Brain microvascular endothelial cell (primary cell): ENCODE measurements at regions not wholly inside any gene's neighbourhood (a gene's known extent, or its start where the extent isn't known, plus 50 kb on each side); places are given as distances from the start of the nearest gene placed in this dataset.
"Not testable (repeated sequence)": the region's sequence is repeated elsewhere in the genome, so short reads cannot be mapped to it uniquely, and the experiment has no call there.

ENCODE experiments used
- DNase-seq: peaks from one replicate; pipeline ENCODE4 v3.0.0-alpha.2; 2020
- H3K27ac ChIP-seq: fragments of 250-450 bp; sonication (Bioruptor Pico); 2 replicates; pipeline ENCODE4 v1.5.1; 2020; ENCODE audit warnings: mild to moderate bottlenecking, moderate library complexity
- H3K27me3 ChIP-seq: fragments of 250-450 bp; sonication (Bioruptor Pico); replicated peaks from 2 replicates; pipeline ENCODE4 v1.5.1; 2020; ENCODE audit warnings: mild to moderate bottlenecking
- H3K36me3 ChIP-seq: fragments of 250-450 bp; sonication (Bioruptor Pico); replicated peaks from 2 replicates; pipeline ENCODE4 v1.5.1; 2020; ENCODE audit warnings: mild to moderate bottlenecking
- H3K4me3 ChIP-seq: 2 replicates; pipeline ENCODE4 v1.5.1; 2011; ENCODE audit warnings: low read depth, mild to moderate bottlenecking, control low read depth, low read length, moderate library complexity
- CTCF ChIP-seq: IDR thresholded peaks from 2 replicates; pipeline ENCODE4 v1.5.1; 2011; ENCODE audit warnings: low read depth, mild to moderate bottlenecking, moderate library complexity, low read length, control low read depth, inconsistent platforms; ENCODE audit errors: missing control alignments
- in situ Hi-C: cut with HindIII; loops from 2 replicates; pipeline ENCODE4 v1.10.0; 2017; ENCODE audit warnings: low sequenced_read_pairs, low pct_ligation_motif_present

- no peak overlapping the region for H3K27ac ChIP-seq
- in situ Hi-C loops = no loop called here
- no peak for TF ChIP-seq CTCF
- H3K36me3 ChIP-seq = no peaks in the 10 kb centered on the region
- no peak for DNase-seq
- H3K4me3 ChIP-seq = no peak overlapping the region
- H3K27me3 ChIP-seq = no peaks in the 10 kb centered on the region
Measured at GRCh38 chr22:23473901-23474300, 106.2 kb downstream of the IGLL1 start.

GRCh38 chr22:23472376-23472775 is 107.7 kb downstream of the IGLL1 start:
- DNase-seq, H3K4me3 ChIP-seq, H3K27ac ChIP-seq, H3K27me3 ChIP-seq, H3K36me3 ChIP-seq, in situ Hi-C loops: not testable (repeated sequence)

GRCh38 chr22:23471698-23472097 is 108.4 kb downstream of the IGLL1 start:
- no peak overlapping the region for H3K4me3 ChIP-seq
- in situ Hi-C loops = no loop called here

GRCh38 chr22:23470811-23471389 is 109.2 kb downstream of the IGLL1 start:
- H3K4me3 ChIP-seq = no peak overlapping the region
- no peak for DNase-seq
- in situ Hi-C loops = no loop called here
- no peaks in the 10 kb centered on the region for H3K36me3 ChIP-seq
- no peaks in the 10 kb centered on the region for H3K27me3 ChIP-seq
- H3K27ac ChIP-seq = no peak overlapping the region
- no peak for TF ChIP-seq CTCF

More at GRCh38 chr22:23471698-23472097, 108.4 kb downstream of the IGLL1 start:
- H3K27ac ChIP-seq = no peak overlapping the region
- no peak for TF ChIP-seq CTCF
- no peaks in the 10 kb centered on the region for H3K27me3 ChIP-seq
- no peak for DNase-seq
- no peaks in the 10 kb centered on the region for H3K36me3 ChIP-seq

- no peak for DNase-seq
- Histone ChIP-seq H3K27ac (no peak overlapping the region), H3K4me3 (no peak overlapping the region), H3K27me3 (peaks cover 2% of the 10 kb centered on the region), H3K36me3 (no peaks in the 10 kb centered on the region)
- in situ Hi-C loops = no loop called here
- TF ChIP-seq CTCF = no peak
Measured at GRCh38 chr22:23467721-23468294, 112.3 kb downstream of the IGLL1 start.

GRCh38 chr22:23466351-23466750 is 113.7 kb downstream of the IGLL1 start:
- in situ Hi-C loops = no loop called here

GRCh38 chr22:23464796-23465195 is 115.3 kb downstream of the IGLL1 start:
- H3K36me3 ChIP-seq, H3K4me3 ChIP-seq, DNase-seq, H3K27me3 ChIP-seq, in situ Hi-C loops, H3K27ac ChIP-seq: not testable (repeated sequence)

More at GRCh38 chr22:23466351-23466750, 113.7 kb downstream of the IGLL1 start:
- TF ChIP-seq CTCF = no peak
- Histone ChIP-seq H3K4me3 (no peak overlapping the region), H3K27ac (no peak overlapping the region), H3K27me3 (peaks cover 2% of the 10 kb centered on the region), H3K36me3 (no peaks in the 10 kb centered on the region)
- DNase-seq = no peak

- H3K27ac ChIP-seq, in situ Hi-C loops, H3K27me3 ChIP-seq, DNase-seq, H3K36me3 ChIP-seq, H3K4me3 ChIP-seq: not testable (repeated sequence)
Measured at GRCh38 chr22:23460517-23461031, 119.5 kb downstream of the IGLL1 start.

- DNase-seq, H3K36me3 ChIP-seq, in situ Hi-C loops, H3K27me3 ChIP-seq, H3K27ac ChIP-seq, H3K4me3 ChIP-seq: not testable (repeated sequence)
Measured at GRCh38 chr22:23459645-23460516, 120.2 kb downstream of the IGLL1 start.
